Neural cell (in vitro differentiated cells): ENCODE measurements at regions not wholly inside any gene's neighbourhood (a gene's known extent, or its start where the extent isn't known, plus 50 kb on each side); places are given as distances from the start of the nearest gene placed in this dataset.

Experiments used
- H2AFZ ChIP-seq: fragments of 200-600, 300-800 bp; sonication (generic), shearing (Covaris generic); 2 replicates; pipeline ENCODE4 v1.6.0; 2014; ENCODE audit warnings: low read depth, mild to moderate bottlenecking, antibody characterized with exemption, low read length, moderate library complexity
- H3F3A ChIP-seq: fragments of 200-600 bp; shearing (Covaris generic); 2 replicates; pipeline ENCODE4 v1.6.1; 2016; ENCODE audit warnings: mild to moderate bottlenecking, moderate library complexity, mixed read lengths, antibody characterized with exemption, low read length; ENCODE audit not compliant: insufficient read depth, poor library complexity, severe bottlenecking
- H3K27ac ChIP-seq: fragments of 200-600, 300-800 bp; sonication (generic), shearing (Covaris generic); 2 replicates; pipeline ENCODE4 v1.5.1; 2014; ENCODE audit warnings: mild to moderate bottlenecking, low read length, moderate library complexity
- H3K27me3 ChIP-seq: fragments of 300-800, 200-600 bp; sonication (generic), shearing (Covaris generic); 2 replicates; pipeline ENCODE4 v1.6.0; 2014; ENCODE audit warnings: mild to moderate bottlenecking, low read depth, low read length, moderate library complexity; ENCODE audit not compliant: insufficient read depth
- H3K36me3 ChIP-seq: fragments of 300-800, 200-600 bp; sonication (generic), shearing (Covaris generic); 2 replicates; pipeline ENCODE4 v1.5.1; 2014; ENCODE audit warnings: mild to moderate bottlenecking, antibody characterized with exemption, low read length, moderate library complexity; ENCODE audit not compliant: insufficient read depth
- H3K4me2 ChIP-seq: fragments of 300-800, 200-600 bp; sonication (generic), shearing (Covaris generic); 2 replicates; pipeline ENCODE4 v1.6.0; 2014; ENCODE audit warnings: mild to moderate bottlenecking, low read length
- H3K4me3 ChIP-seq: fragments of 300-800, 200-600 bp; sonication (generic), shearing (Covaris generic); 2 replicates; pipeline ENCODE4 v1.5.1; 2014; ENCODE audit warnings: mild to moderate bottlenecking, low read length, moderate library complexity
- H3K79me2 ChIP-seq: fragments of 200-600 bp; shearing (Covaris generic); replicated peaks from 2 replicates; pipeline ENCODE4 v1.6.0; 2014; ENCODE audit warnings: mild to moderate bottlenecking, low read length, moderate library complexity; ENCODE audit not compliant: insufficient read depth
- H3K9ac ChIP-seq: fragments of 300-800, 200-600 bp; sonication (generic), shearing (Covaris generic); 2 replicates; pipeline ENCODE4 v1.6.1; 2016; ENCODE audit warnings: mild to moderate bottlenecking, low read length, mixed read lengths
- H3K9me2 ChIP-seq: fragments of 200-600 bp; shearing (Covaris generic); 2 replicates; pipeline ENCODE4 v1.6.1; 2016; ENCODE audit warnings: mild to moderate bottlenecking, low read length, mixed read lengths; ENCODE audit not compliant: insufficient read depth
- H3K9me3 ChIP-seq: fragments of 200-600, 300-800 bp; sonication (generic), shearing (Covaris generic); 2 replicates; pipeline ENCODE4 v1.6.1; 2016; ENCODE audit warnings: mild to moderate bottlenecking, mixed run types, low read length, moderate library complexity, mixed read lengths
- H4K20me1 ChIP-seq: fragments of 200-600 bp; shearing (Covaris generic); 2 replicates; pipeline ENCODE4 v1.6.1; 2016; ENCODE audit warnings: mild to moderate bottlenecking, mixed run types; ENCODE audit not compliant: insufficient read depth
- EP300 ChIP-seq: fragments of 450-650 bp; conservative IDR thresholded peaks from 2 replicates; pipeline ENCODE4 v1.6.1; 2014; ENCODE audit warnings: antibody characterized with exemption, mild to moderate bottlenecking, moderate library complexity; ENCODE audit not compliant: poor library complexity, severe bottlenecking
- EZH2 ChIP-seq: fragments of 200-600, 300-800 bp; shearing (Covaris generic), sonication (generic); IDR thresholded peaks from 2 replicates; pipeline ENCODE4 v1.6.1; 2014; ENCODE audit warnings: antibody characterized with exemption, low read length, borderline replicate concordance, mild to moderate bottlenecking; ENCODE audit not compliant: insufficient read depth, poor library complexity, severe bottlenecking
- MXI1 ChIP-seq: fragments of 450-650 bp; conservative IDR thresholded peaks from 2 replicates; pipeline ENCODE4 v1.6.1; 2014; ENCODE audit warnings: antibody characterized with exemption, mild to moderate bottlenecking; ENCODE audit not compliant: poor library complexity, severe bottlenecking
- POLR2AphosphoS5 ChIP-seq: IDR thresholded peaks from 2 replicates; pipeline ENCODE4 v1.6.1; 2012
- RAD21 ChIP-seq: fragments of 450-650 bp; conservative IDR thresholded peaks from 2 replicates; pipeline ENCODE4 v1.6.1; 2014; ENCODE audit warnings: antibody characterized with exemption, mild to moderate bottlenecking, moderate library complexity
- REST ChIP-seq: IDR thresholded peaks from 2 replicates; pipeline ENCODE4 v1.6.1; 2012; ENCODE audit warnings: borderline replicate concordance
- SMC3 ChIP-seq: fragments of 450-650 bp; conservative IDR thresholded peaks from 2 replicates; pipeline ENCODE4 v1.6.1; 2014; ENCODE audit warnings: antibody characterized with exemption, mild to moderate bottlenecking, moderate library complexity; ENCODE audit not compliant: poor library complexity
- TAF1 ChIP-seq: IDR thresholded peaks from 2 replicates; pipeline ENCODE4 v1.6.1; 2012; ENCODE audit warnings: low read depth
- TF ChIP-seq, protein P1 (sequence below): fragments of 450-650 bp; IDR thresholded peaks from 2 replicates; pipeline ENCODE4 v1.5.1; 2014; ENCODE audit warnings: antibody characterized with exemption, mild to moderate bottlenecking, moderate library complexity; ENCODE audit not compliant: poor library complexity, severe bottlenecking

DNA sequence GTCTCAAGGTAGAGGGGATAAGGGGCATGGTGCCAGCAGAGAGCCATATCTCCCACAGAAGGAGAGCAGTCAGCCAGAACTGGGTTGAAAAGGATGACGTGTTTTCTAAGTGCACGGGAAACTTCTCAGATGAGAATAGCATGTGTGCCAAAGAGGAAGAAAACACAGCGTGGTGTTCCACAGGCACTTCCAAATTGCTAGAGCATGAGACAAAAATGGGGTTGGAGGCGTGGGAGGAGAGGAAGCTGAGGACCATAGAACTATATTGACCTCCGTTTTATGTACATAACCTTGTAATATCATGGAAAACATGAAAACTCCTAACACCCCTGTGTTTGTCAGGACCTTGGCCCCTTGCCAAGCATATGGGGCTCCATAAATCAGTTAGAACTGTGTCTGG, 682.7 kb upstream of the RAB6C start:
- Histone ChIP-seq H4K20me1 (no peaks in the 10 kb centered on the region), H3K9me3 (no peaks in the 10 kb centered on the region), H3K4me2 (no peak overlapping the region), H3K36me3 (no peaks in the 10 kb centered on the region), H3K79me2 (no peaks in the 10 kb centered on the region), H3K9me2 (no peaks in the 10 kb centered on the region), H3F3A (no peaks in the 10 kb centered on the region), H3K9ac (no peak overlapping the region), H2AFZ (no peak overlapping the region), H3K4me3 (no peak overlapping the region), H3K27me3 (no peaks in the 10 kb centered on the region), H3K27ac (no peak overlapping the region)
- TF ChIP-seq REST (no peak), MXI1 (no peak), SMC3 (no peak), POLR2AphosphoS5 (no peak), EZH2 (no peak), EP300 (no peak), RAD21 (no peak), TAF1 (no peak)
- TF ChIP-seq, protein P1, sequence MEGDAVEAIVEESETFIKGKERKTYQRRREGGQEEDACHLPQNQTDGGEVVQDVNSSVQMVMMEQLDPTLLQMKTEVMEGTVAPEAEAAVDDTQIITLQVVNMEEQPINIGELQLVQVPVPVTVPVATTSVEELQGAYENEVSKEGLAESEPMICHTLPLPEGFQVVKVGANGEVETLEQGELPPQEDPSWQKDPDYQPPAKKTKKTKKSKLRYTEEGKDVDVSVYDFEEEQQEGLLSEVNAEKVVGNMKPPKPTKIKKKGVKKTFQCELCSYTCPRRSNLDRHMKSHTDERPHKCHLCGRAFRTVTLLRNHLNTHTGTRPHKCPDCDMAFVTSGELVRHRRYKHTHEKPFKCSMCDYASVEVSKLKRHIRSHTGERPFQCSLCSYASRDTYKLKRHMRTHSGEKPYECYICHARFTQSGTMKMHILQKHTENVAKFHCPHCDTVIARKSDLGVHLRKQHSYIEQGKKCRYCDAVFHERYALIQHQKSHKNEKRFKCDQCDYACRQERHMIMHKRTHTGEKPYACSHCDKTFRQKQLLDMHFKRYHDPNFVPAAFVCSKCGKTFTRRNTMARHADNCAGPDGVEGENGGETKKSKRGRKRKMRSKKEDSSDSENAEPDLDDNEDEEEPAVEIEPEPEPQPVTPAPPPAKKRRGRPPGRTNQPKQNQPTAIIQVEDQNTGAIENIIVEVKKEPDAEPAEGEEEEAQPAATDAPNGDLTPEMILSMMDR, result no peak

- Histone ChIP-seq H4K20me1 (no peaks in the 10 kb centered on the region), H3K4me3 (no peak overlapping the region), H3K9ac (no peak overlapping the region), H3K36me3 (no peaks in the 10 kb centered on the region), H3F3A (no peaks in the 10 kb centered on the region), H3K27ac (no peak overlapping the region), H3K27me3 (no peaks in the 10 kb centered on the region), H2AFZ (no peak overlapping the region), H3K9me2 (no peaks in the 10 kb centered on the region), H3K9me3 (no peaks in the 10 kb centered on the region), H3K4me2 (no peak overlapping the region), H3K79me2 (no peaks in the 10 kb centered on the region)
- TF ChIP-seq MXI1 (no peak), RAD21 (no peak), TAF1 (no peak), REST (no peak)
- TF ChIP-seq, protein P1, result no peak
Observed at GRCh38 chr2:129297430-129297829, 682.0 kb upstream of the RAB6C start.
